GM12878 (cell line): ENCODE measurements at regions not wholly inside any gene's neighbourhood (a gene's known extent, or its start where the extent isn't known, plus 50 kb on each side); places are given as distances from the start of the nearest gene placed in this dataset.

Experiments
- CTCF ChIP-seq, 3 experiments: IDR thresholded peaks in 2 of 3; conservative IDR thresholded peaks in 1 of 3; 2 replicates each; pipeline ENCODE4 v1.5.1; 2011; ENCODE audit warnings: low read depth in 3 of 3, low read length in 3 of 3, mild to moderate bottlenecking in 3 of 3, control low read depth in 2 of 3, moderate library complexity in 2 of 3, inconsistent platforms in 1 of 3, mixed read lengths in 1 of 3; ENCODE audit not compliant: control insufficient read depth in 2 of 3, insufficient read depth in 1 of 3; ENCODE audit errors: extremely low read depth in 1 of 3
- E4F1 ChIP-seq: fragments of 450-650 bp; IDR thresholded peaks from 2 replicates; pipeline ENCODE4 v1.6.1; 2018; ENCODE audit warnings: borderline replicate concordance, mild to moderate bottlenecking; ENCODE audit not compliant: partially characterized antibody
- NRF1 ChIP-seq: conservative IDR thresholded peaks from 2 replicates; pipeline ENCODE4 v1.6.1; 2011; ENCODE audit warnings: mild to moderate bottlenecking, low read depth, low read length, improper control_type of control experiment
- SRF ChIP-seq, 2 experiments: IDR thresholded peaks; 2 replicates each; pipeline ENCODE4 v1.6.1; 2011; ENCODE audit warnings: low read depth in 2 of 2, low read length in 2 of 2, mild to moderate bottlenecking in 1 of 2, moderate library complexity in 1 of 2
- TCF3 ChIP-seq: IDR thresholded peaks from 2 replicates; pipeline ENCODE4 v1.6.1; 2012; ENCODE audit warnings: low read depth, mild to moderate bottlenecking, low read length, borderline replicate concordance; ENCODE audit not compliant: insufficient read depth

DNA sequence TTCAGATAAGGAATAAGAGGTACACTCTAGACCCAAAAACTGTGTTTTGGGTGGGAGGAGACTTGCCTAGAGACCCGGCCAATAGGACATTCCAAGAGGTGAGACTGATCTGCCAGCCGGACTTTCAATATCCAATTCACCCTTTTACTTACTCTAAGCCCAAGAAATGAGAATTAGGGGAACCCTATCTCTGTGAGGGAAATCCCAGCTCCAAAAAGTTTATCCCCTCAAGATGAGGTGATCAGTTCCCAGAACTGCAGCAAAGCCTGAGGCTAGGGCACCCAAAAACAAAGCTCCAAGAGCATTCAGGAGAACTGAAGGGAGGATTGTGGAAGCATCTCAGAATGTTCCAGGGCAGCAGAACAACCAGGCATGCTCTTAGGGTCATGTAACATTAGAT lies 251.7 kb downstream of the PTTG2 start:
- TF ChIP-seq NRF1 (no peak), SRF (IDR thresholded peaks at IDR 0.05; ENCODE audit: low read depth in 2 of 2, low read length in 2 of 2) (no peak), CTCF (IDR thresholded peaks at IDR 0.05 in 2 of 3, conservative IDR thresholded peaks at IDR 0.05 in 1 of 3; ENCODE audit: control insufficient read depth in 2 of 3, extremely low read depth in 1 of 3, insufficient read depth in 1 of 3, low read depth in 3 of 3, low read length in 3 of 3) (no peak), E4F1 (no peak), TCF3 (no peak)
